Keratinocyte (primary cell): ENCODE measurements at regions not wholly inside any gene's neighbourhood (a gene's known extent, or its start where the extent isn't known, plus 50 kb on each side); places are given as distances from the start of the nearest gene placed in this dataset.

Experiments used
- DNase-seq: peaks from one replicate; pipeline ENCODE4 v3.0.0-alpha.2; 2011; ENCODE audit warnings: low read depth, missing footprints, low spot score
- FAIRE-seq: peaks from 2 replicates; lab custom pipeline; 2011; peaks lifted over from hg19 to GRCh38; lab: Jason Lieb, UNC
- H2AFZ ChIP-seq: 2 replicates; pipeline ENCODE4 v1.6.0; 2012; ENCODE audit warnings: low read length, control low read depth, inconsistent platforms; ENCODE audit not compliant: control insufficient read depth
- H3K27ac ChIP-seq: 2 replicates; pipeline ENCODE4 v1.5.1; 2011; ENCODE audit warnings: low read length; ENCODE audit not compliant: control insufficient read depth, insufficient read depth
- H3K27me3 ChIP-seq: 3 replicates; pipeline ENCODE4 v1.6.0; 2011; ENCODE audit warnings: low read length; ENCODE audit not compliant: control insufficient read depth, insufficient read depth; ENCODE audit errors: extremely low read depth
- H3K36me3 ChIP-seq, 2 experiments: 2 replicates in 1 of 2; 3 replicates in 1 of 2; pipeline ENCODE4 v1.5.1; 2011; ENCODE audit warnings: low read length in 2 of 2, mild to moderate bottlenecking in 1 of 2; ENCODE audit not compliant: control insufficient read depth in 2 of 2, insufficient read depth in 2 of 2; ENCODE audit errors: extremely low read depth in 1 of 2
- H3K4me1 ChIP-seq: 3 replicates; pipeline ENCODE4 v1.5.1; 2011; ENCODE audit warnings: low read length; ENCODE audit not compliant: control insufficient read depth, insufficient read depth; ENCODE audit errors: extremely low read depth
- H3K4me2 ChIP-seq: 3 replicates; pipeline ENCODE4 v1.6.0; 2011; ENCODE audit warnings: low read depth, low read length; ENCODE audit not compliant: control insufficient read depth, insufficient read depth; ENCODE audit errors: extremely low read depth
- H3K4me3 ChIP-seq, 3 experiments: fragments of 200-600 bp in 1 of 3; sonication (generic) in 1 of 3; 2 replicates in 2 of 3; 3 replicates in 1 of 3; pipeline ENCODE4 v1.5.1; 2011 to 2016; ENCODE audit warnings: low read length in 3 of 3, mild to moderate bottlenecking in 3 of 3, control low read depth in 2 of 3, inconsistent platforms in 1 of 3, low read depth in 1 of 3, mixed read lengths in 1 of 3, mixed run types in 1 of 3, moderate library complexity in 1 of 3; ENCODE audit not compliant: control insufficient read depth in 2 of 3, insufficient read depth in 2 of 3; ENCODE audit errors: extremely low read depth in 1 of 3
- H3K79me2 ChIP-seq: 2 replicates; pipeline ENCODE4 v1.6.0; 2012; ENCODE audit warnings: low read length; ENCODE audit not compliant: control insufficient read depth, insufficient read depth
- H3K9ac ChIP-seq: 3 replicates; pipeline ENCODE4 v1.6.0; 2011; ENCODE audit warnings: low read length; ENCODE audit not compliant: control insufficient read depth, insufficient read depth; ENCODE audit errors: extremely low read depth
- H3K9me1 ChIP-seq: 3 replicates; pipeline ENCODE4 v1.6.0; 2011; ENCODE audit warnings: low read length; ENCODE audit not compliant: control insufficient read depth, insufficient read depth; ENCODE audit errors: extremely low read depth
- H3K9me3 ChIP-seq: 2 replicates; pipeline ENCODE4 v1.5.1; 2012; ENCODE audit warnings: low read depth, low read length; ENCODE audit not compliant: control insufficient read depth
- H4K20me1 ChIP-seq: 3 replicates; pipeline ENCODE4 v1.6.0; 2011; ENCODE audit warnings: low read length; ENCODE audit not compliant: control insufficient read depth, insufficient read depth; ENCODE audit errors: extremely low read depth
- CTCF ChIP-seq, 3 experiments: IDR thresholded peaks in 1 of 3; conservative IDR thresholded peaks in 1 of 3; optimal IDR thresholded peaks in 1 of 3; 2 replicates in 2 of 3; 3 replicates in 1 of 3; pipeline versions ENCODE3 to v1.5.1; 2011; ENCODE audit warnings: low read length in 3 of 3, mild to moderate bottlenecking in 3 of 3, moderate library complexity in 2 of 3, control low read depth in 1 of 3, inconsistent platforms in 1 of 3; ENCODE audit not compliant: insufficient read depth in 2 of 3; ENCODE audit errors: extremely low read depth in 1 of 3
- EZH2 ChIP-seq: IDR thresholded peaks from one replicate; pipeline ENCODE4 v1.6.1; 2012; ENCODE audit warnings: inconsistent platforms, mild to moderate bottlenecking, low read length, moderate library complexity
- dilution Hi-C: fragments of 300-500 bp; cut with MboI; formaldehyde crosslinking; loops from one replicate; pipeline ENCODE4 v1.7.0; 2020; ENCODE audit warnings: low sequenced_read_pairs; ENCODE audit not compliant: extremely low pct_ligation_motif_present

- FAIRE-seq (no peak), DNase-seq (no peak)
- H3K9ac ChIP-seq = no peak overlapping the region
- no peaks in the 10 kb centered on the region for H3K27me3 ChIP-seq
- no peaks in the 10 kb centered on the region for H3K9me1 ChIP-seq
- dilution Hi-C loops = no loop called here
- H3K27ac ChIP-seq = no peak overlapping the region
- TF ChIP-seq CTCF (optimal IDR thresholded peaks at IDR 0.05 in 1 of 3, IDR thresholded peaks at IDR 0.05 in 1 of 3, conservative IDR thresholded peaks at IDR 0.05 in 1 of 3; ENCODE audit: extremely low read depth in 1 of 3, insufficient read depth in 2 of 3, low read length in 3 of 3) = no peak
- no peak for TF ChIP-seq EZH2
- H3K36me3 ChIP-seq = no peaks in the 10 kb centered on the region
- H4K20me1 ChIP-seq = no peaks in the 10 kb centered on the region
- no peak overlapping the region for H3K4me2 ChIP-seq
- no peaks in the 10 kb centered on the region for H3K4me1 ChIP-seq
- H3K79me2 ChIP-seq = no peaks in the 10 kb centered on the region
- H3K9me3 ChIP-seq = no peaks in the 10 kb centered on the region
- no peak overlapping the region for H3K4me3 ChIP-seq
- no peak overlapping the region for H2AFZ ChIP-seq
These were observed 229.1 kb downstream of the PSAT1 start for GRCh38 chr9:78525986-78526560.

GRCh38 chr9:78533500-78533899 is 236.6 kb downstream of the PSAT1 start:
- Histone ChIP-seq H3K9me3 (no peaks in the 10 kb centered on the region), H3K27ac (no peak overlapping the region), H3K4me2 (no peak overlapping the region), H3K9me1 (no peaks in the 10 kb centered on the region), H4K20me1 (no peaks in the 10 kb centered on the region), H3K79me2 (no peaks in the 10 kb centered on the region), H3K4me1 (no peaks in the 10 kb centered on the region), H3K27me3 (no peaks in the 10 kb centered on the region), H3K9ac (no peak overlapping the region), H3K36me3 (no peaks in the 10 kb centered on the region), H2AFZ (no peak overlapping the region), H3K4me3 (no peak overlapping the region)
- dilution Hi-C loops = no loop called here
- no peak for FAIRE-seq
- TF ChIP-seq EZH2 (no peak), CTCF (optimal IDR thresholded peaks at IDR 0.05 in 1 of 3, IDR thresholded peaks at IDR 0.05 in 1 of 3, conservative IDR thresholded peaks at IDR 0.05 in 1 of 3; ENCODE audit: extremely low read depth in 1 of 3, insufficient read depth in 2 of 3, low read length in 3 of 3) (no peak)
- no peak for DNase-seq
